ENCODE measurements at regions not wholly inside any gene's neighbourhood (a gene's known extent, or its start where the extent isn't known, plus 50 kb on each side); places are given as distances from the start of the nearest gene placed in this dataset.

DNA sequence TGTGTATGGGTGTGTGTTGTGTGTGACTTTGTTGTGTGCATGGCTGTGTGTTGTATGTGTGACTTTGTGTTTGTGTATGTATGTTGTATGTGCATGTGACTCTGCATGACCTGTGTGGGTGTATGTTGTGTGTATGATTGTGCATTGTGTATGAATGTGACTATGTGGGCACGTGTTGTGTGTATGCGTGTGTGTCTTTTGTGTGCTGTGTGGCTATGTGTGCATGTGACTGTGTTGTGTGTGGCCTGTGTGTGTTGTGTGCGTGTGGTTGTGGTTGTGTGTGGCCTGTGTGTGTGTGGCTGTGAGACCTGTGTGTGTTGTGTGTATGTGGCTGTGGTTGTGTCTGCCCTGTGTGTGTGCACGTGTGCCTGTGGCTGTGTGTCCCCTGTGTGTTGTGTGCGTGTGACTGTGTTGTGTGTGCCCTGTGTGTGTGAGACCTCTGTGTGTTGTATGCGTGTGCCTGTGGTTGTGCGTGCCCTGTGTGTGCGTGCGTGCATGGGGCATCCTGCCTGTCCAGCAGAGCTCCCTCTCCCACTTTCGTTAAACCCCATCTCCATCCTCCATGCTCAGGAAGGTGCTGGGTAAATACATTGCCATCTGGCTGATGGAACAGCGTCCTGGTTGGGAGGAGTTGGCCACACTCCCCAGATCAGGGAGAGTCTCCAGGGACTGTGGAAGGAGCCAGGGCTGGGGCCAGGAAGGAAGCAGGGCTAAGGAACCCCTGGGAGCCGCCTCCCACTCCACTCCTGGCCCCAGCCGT lies 90.1 kb upstream of the GSE1 start:
- TF ChIP-seq SIN3A (IDR thresholded peaks at IDR 0.05; ENCODE audit: borderline replicate concordance, low read depth, low read length) (no peak), SMC3 (IDR thresholded peaks at IDR 0.05; ENCODE audit: low read depth, low read length) (no peak), RAD21 (IDR thresholded peaks at IDR 0.05; ENCODE audit: low read length) (no peak), YY1 (IDR thresholded peaks at IDR 0.05; ENCODE audit: low read depth) (no peak), JUND (IDR thresholded peaks at IDR 0.05) (no peak), TEAD4 (IDR thresholded peaks at IDR 0.05; ENCODE audit: borderline replicate concordance, insufficient read depth) (no peak)
- TF ChIP-seq, protein P1, sequence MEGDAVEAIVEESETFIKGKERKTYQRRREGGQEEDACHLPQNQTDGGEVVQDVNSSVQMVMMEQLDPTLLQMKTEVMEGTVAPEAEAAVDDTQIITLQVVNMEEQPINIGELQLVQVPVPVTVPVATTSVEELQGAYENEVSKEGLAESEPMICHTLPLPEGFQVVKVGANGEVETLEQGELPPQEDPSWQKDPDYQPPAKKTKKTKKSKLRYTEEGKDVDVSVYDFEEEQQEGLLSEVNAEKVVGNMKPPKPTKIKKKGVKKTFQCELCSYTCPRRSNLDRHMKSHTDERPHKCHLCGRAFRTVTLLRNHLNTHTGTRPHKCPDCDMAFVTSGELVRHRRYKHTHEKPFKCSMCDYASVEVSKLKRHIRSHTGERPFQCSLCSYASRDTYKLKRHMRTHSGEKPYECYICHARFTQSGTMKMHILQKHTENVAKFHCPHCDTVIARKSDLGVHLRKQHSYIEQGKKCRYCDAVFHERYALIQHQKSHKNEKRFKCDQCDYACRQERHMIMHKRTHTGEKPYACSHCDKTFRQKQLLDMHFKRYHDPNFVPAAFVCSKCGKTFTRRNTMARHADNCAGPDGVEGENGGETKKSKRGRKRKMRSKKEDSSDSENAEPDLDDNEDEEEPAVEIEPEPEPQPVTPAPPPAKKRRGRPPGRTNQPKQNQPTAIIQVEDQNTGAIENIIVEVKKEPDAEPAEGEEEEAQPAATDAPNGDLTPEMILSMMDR (IDR thresholded peaks at IDR 0.05) = no peak
